ENCODE measurements at regions not wholly inside any gene's neighbourhood (a gene's known extent, or its start where the extent isn't known, plus 50 kb on each side); places are given as distances from the start of the nearest gene placed in this dataset.

- ChIA-PET POLR2A (no interaction called here), CTCF (no interaction called here)
- H3K9me3 Mint-ChIP-seq = no peaks in the 10 kb centered on the region
- no peaks in the 10 kb centered on the region for H3K4me1 Mint-ChIP-seq
- H3K4me3 Mint-ChIP-seq = no peak overlapping the region
- H3K36me3 Mint-ChIP-seq (ENCODE audit: low read depth) = no peaks in the 10 kb centered on the region
- no peak for DNase-seq
- H3K27me3 Mint-ChIP-seq = no peaks in the 10 kb centered on the region
- no peak overlapping the region for H3K27ac Mint-ChIP-seq
Observed at GRCh38 chr12:28827861-28828260, 321.2 kb upstream of the FAR2 start.

DNA sequence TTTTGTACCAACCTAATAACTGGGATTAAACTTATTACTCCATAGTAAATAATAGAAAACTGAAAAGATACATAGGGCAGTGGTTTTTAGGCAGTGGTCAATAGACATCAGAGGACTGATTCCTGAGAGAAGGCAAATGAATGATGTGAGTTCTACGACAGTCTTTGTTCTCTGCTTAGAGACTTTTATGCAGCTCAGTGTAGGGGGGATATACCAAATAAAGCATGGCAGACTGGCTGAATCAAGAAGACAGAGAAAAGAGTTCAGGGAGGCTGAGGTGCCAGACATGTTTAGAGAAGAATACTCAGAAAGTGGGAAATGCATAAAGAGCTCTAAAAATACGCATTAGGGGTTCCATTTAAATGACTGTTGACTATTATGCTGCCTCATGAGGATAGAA, 320.8 kb upstream of the FAR2 start:
- ChIA-PET POLR2A (no interaction called here), CTCF (no interaction called here)
- no peak overlapping the region for H3K4me3 Mint-ChIP-seq
- no peak overlapping the region for H3K27ac Mint-ChIP-seq
- no peaks in the 10 kb centered on the region for H3K27me3 Mint-ChIP-seq
- DNase-seq = no peak
- no peaks in the 10 kb centered on the region for H3K36me3 Mint-ChIP-seq (ENCODE audit: low read depth)
- no peaks in the 10 kb centered on the region for H3K4me1 Mint-ChIP-seq
- no peaks in the 10 kb centered on the region for H3K9me3 Mint-ChIP-seq

DNA sequence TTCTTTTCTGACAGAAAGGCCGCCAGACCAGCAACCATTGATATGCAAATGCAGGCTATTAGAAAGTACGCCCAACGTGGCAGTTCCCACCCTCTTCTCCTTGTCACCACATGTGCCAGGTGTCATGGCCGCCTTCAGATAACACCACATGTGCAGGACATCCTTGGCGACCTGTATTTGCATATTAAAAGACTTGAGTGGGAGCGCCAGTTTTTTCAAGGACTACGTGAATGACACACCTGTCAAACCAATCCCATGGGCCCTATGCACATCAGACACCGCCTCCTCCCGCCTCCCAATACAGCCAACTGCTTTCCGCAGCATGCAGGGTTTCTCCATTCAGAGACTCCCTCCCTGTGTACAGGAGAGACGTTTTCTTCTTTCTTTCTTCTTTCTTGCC, 318.6 kb upstream of the FAR2 start:
- CTCF ChIA-PET = no interaction called here

DNA sequence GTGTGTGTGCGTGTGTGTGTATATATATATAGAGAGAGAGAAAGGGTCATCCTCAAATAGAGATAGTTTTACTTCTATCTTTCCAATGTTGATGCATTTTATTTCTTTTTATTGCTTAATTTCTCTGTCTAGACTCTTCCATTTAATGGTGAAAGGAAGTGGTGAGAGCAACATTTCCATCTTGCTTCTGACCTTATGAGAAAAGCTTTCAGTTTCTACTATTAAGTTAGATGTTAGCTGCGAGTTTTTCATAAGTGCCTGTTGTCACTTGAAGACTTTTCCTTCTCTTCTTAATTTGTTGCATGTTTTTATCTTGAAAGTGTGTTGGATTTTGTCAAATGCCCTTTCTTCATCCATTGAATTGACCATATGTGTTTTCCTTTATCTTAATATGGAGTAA, 304.4 kb upstream of the FAR2 start:
- Mint-ChIP-seq H3K27me3 (no peaks in the 10 kb centered on the region), H3K4me3 (no peak overlapping the region), H3K27ac (no peak overlapping the region), H3K36me3 (ENCODE audit: low read depth) (no peaks in the 10 kb centered on the region), H3K4me1 (no peaks in the 10 kb centered on the region), H3K9me3 (no peaks in the 10 kb centered on the region)
- ChIA-PET CTCF (no interaction called here), POLR2A (no interaction called here)
- no peak for DNase-seq

More for the DNA sequence above, 318.6 kb upstream of the FAR2 start:
- H3K9me3 Mint-ChIP-seq = no peaks in the 10 kb centered on the region
- no peaks in the 10 kb centered on the region for H3K36me3 Mint-ChIP-seq (ENCODE audit: low read depth)
- POLR2A ChIA-PET = no interaction called here
- H3K4me3 Mint-ChIP-seq = no peak overlapping the region
- H3K27ac Mint-ChIP-seq = no peak overlapping the region
- H3K27me3 Mint-ChIP-seq = no peaks in the 10 kb centered on the region
- no peaks in the 10 kb centered on the region for H3K4me1 Mint-ChIP-seq
- no peak for DNase-seq

GRCh38 chr12:28851781-28852180, 297.3 kb upstream of the FAR2 start:
- Mint-ChIP-seq H3K4me1 (no peaks in the 10 kb centered on the region), H3K4me3 (no peak overlapping the region), H3K27ac (no peak overlapping the region), H3K27me3 (no peaks in the 10 kb centered on the region), H3K36me3 (ENCODE audit: low read depth) (no peaks in the 10 kb centered on the region), H3K9me3 (no peaks in the 10 kb centered on the region)
- DNase-seq = no peak
- POLR2A ChIA-PET = no interaction called here
- CTCF ChIA-PET = no interaction called here

DNA sequence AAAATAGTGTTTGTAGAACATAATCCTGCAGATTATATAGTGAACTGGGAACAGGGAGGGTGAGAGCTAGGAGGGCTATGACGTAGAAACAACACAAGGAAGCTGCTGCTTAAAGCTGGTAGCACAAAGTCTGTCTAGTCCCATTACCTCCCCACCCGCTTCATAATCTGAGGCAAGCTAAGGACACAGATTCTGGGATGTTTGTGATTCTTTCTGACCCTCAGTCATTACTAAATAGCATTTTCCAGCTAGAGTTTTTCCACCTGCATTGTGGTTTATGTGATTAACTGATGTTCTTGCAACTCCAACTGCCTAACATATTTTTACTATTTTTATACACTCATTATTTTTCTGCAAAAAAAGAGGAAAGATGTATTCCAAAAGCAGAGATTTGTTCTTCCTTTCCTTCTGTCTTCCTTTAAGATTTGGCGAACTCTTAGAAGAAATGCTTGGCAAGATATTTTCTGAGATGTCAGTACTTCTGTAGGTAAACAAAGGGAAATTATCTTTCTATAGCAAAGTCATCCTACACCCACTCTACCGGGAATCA, 293.2 kb upstream of the FAR2 start:
- DNase-seq = no peak
- no peaks in the 10 kb centered on the region for H3K4me1 Mint-ChIP-seq
- no peak overlapping the region for H3K27ac Mint-ChIP-seq
- ChIA-PET CTCF (no interaction called here), POLR2A (no interaction called here)
- H3K27me3 Mint-ChIP-seq = no peaks in the 10 kb centered on the region
- no peaks in the 10 kb centered on the region for H3K36me3 Mint-ChIP-seq (ENCODE audit: low read depth)
- H3K9me3 Mint-ChIP-seq = no peaks in the 10 kb centered on the region
- no peak overlapping the region for H3K4me3 Mint-ChIP-seq

DNA sequence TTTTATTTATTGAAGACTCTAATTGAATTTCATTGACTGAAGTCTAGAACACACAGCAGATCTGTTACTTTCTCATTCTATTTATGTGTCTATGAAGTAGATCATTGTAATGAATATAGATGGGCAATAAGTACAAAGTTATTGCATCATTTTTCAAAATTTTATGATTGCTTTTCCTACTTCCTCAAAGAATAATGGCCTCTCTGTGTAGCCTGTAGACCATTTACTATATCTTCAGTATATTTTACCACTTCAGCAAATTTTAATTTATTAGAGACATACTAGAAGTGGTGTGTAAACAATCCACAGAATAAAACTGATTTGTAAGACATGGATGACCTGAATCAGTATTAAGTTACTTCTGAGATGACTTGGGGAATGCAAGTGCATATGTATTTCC, 291.7 kb upstream of the FAR2 start:
- ChIA-PET POLR2A (no interaction called here), CTCF (no interaction called here)
- DNase-seq = no peak
- Mint-ChIP-seq H3K9me3 (no peaks in the 10 kb centered on the region), H3K36me3 (ENCODE audit: low read depth) (no peaks in the 10 kb centered on the region), H3K4me3 (no peak overlapping the region), H3K4me1 (no peaks in the 10 kb centered on the region), H3K27me3 (no peaks in the 10 kb centered on the region), H3K27ac (no peak overlapping the region)

DNA sequence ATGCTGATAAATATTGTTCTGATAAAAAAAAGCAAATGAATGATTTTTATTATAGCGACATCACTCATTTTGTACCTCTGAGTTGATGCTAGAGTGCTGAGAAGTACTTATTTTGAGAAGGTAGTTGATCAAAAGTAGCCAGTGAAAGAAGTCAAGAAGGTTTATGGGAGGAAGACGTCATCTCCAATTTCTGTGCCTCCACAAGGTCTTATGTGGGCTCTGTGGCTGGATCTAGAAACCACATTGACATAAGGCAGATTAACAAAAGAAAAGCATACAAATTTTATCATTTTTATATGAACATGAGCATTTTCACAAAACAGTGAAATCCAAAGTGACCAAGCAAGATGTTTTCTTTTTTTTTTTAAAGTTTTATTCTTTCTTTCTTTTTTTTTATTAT, 289.5 kb upstream of the FAR2 start:
- Mint-ChIP-seq H3K36me3 (ENCODE audit: low read depth) (no peaks in the 10 kb centered on the region), H3K27me3 (no peaks in the 10 kb centered on the region), H3K4me1 (no peaks in the 10 kb centered on the region), H3K27ac (no peak overlapping the region), H3K4me3 (no peak overlapping the region), H3K9me3 (no peaks in the 10 kb centered on the region)
- POLR2A ChIA-PET = no interaction called here
- CTCF ChIA-PET = no interaction called here
- DNase-seq = no peak

- Mint-ChIP-seq H3K36me3 (ENCODE audit: low read depth) (no peaks in the 10 kb centered on the region), H3K4me1 (no peaks in the 10 kb centered on the region), H3K27me3 (peaks cover 4% of the 10 kb centered on the region), H3K27ac (no peak overlapping the region), H3K4me3 (no peak overlapping the region), H3K9me3 (no peaks in the 10 kb centered on the region)
- ChIA-PET POLR2A (no interaction called here), CTCF (no interaction called here)
- DNase-seq = no peak
Observed at GRCh38 chr12:28865776-28866175, 283.3 kb upstream of the FAR2 start.

GRCh38 chr12:28866296-28866695, 282.8 kb upstream of the FAR2 start:
- DNase-seq = no peak
- ChIA-PET CTCF (no interaction called here), POLR2A (no interaction called here)
- Mint-ChIP-seq H3K4me1 (no peaks in the 10 kb centered on the region), H3K9me3 (no peaks in the 10 kb centered on the region), H3K27me3 (peaks cover 4% of the 10 kb centered on the region), H3K4me3 (no peak overlapping the region), H3K36me3 (ENCODE audit: low read depth) (no peaks in the 10 kb centered on the region), H3K27ac (no peak overlapping the region)

DNA sequence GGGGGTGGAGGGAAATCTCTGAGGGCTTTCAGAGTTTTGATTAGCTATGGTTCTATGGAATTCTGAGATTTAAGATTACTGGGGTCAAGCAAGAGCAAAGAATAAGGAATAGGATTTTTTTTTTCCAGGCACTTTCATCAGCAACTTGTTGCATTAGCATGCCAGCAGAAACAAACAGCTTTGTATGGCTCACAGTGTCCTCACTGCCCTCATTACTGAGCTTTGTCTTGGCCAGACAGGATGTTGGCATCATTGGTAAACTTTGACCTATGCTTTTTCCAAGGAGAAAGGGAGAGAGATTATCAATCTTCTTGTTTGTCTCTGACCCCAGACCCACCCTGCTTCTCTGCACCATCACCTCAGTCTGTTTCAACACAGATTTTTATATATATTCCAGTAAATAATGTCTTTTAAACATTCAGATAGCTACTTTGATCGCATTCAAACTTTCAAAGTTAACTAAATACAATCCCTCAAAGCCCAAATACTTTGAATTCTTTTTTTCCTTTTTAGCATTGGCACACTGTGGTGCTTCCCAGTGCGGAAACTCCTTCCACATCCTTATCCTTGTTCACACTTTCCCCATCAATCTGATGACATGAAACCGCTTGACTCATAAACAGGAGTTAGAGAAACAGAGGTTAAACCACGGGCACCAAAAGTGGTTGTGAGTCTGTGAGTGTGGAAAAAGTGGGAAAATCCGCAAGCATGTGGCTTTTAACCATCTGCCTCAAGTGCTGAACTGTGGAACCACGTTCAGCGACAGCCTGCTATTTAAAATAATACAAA, 282.2 kb upstream of the FAR2 start:
- no peak overlapping the region for H3K4me3 Mint-ChIP-seq
- peaks cover 4% of the 10 kb centered on the region for H3K27me3 Mint-ChIP-seq
- H3K36me3 Mint-ChIP-seq (ENCODE audit: low read depth) = no peaks in the 10 kb centered on the region
- ChIA-PET CTCF (no interaction called here), POLR2A (no interaction called here)
- no peaks in the 10 kb centered on the region for H3K4me1 Mint-ChIP-seq
- no peak overlapping the region for H3K27ac Mint-ChIP-seq
- no peaks in the 10 kb centered on the region for H3K9me3 Mint-ChIP-seq
- DNase-seq = no peak

- Mint-ChIP-seq H3K36me3 (ENCODE audit: low read depth) (no peaks in the 10 kb centered on the region), H3K9me3 (no peaks in the 10 kb centered on the region), H3K27ac (no peak overlapping the region), H3K4me1 (no peaks in the 10 kb centered on the region), H3K4me3 (no peak overlapping the region), H3K27me3 (peaks cover 4% of the 10 kb centered on the region)
- ChIA-PET POLR2A (no interaction called here), CTCF (no interaction called here)
- no peak for DNase-seq
Observed at GRCh38 chr12:28868414-28868813, 280.7 kb upstream of the FAR2 start.

GRCh38 chr12:28869197-28869596, 279.9 kb upstream of the FAR2 start:
- ChIA-PET CTCF (no interaction called here), POLR2A (no interaction called here)
- no peaks in the 10 kb centered on the region for H3K9me3 Mint-ChIP-seq
- no peak overlapping the region for H3K4me3 Mint-ChIP-seq
- no peak for DNase-seq
- no peaks in the 10 kb centered on the region for H3K4me1 Mint-ChIP-seq
- no peaks in the 10 kb centered on the region for H3K36me3 Mint-ChIP-seq (ENCODE audit: low read depth)
- H3K27ac Mint-ChIP-seq = no peak overlapping the region
- peaks cover 4% of the 10 kb centered on the region for H3K27me3 Mint-ChIP-seq

DNA sequence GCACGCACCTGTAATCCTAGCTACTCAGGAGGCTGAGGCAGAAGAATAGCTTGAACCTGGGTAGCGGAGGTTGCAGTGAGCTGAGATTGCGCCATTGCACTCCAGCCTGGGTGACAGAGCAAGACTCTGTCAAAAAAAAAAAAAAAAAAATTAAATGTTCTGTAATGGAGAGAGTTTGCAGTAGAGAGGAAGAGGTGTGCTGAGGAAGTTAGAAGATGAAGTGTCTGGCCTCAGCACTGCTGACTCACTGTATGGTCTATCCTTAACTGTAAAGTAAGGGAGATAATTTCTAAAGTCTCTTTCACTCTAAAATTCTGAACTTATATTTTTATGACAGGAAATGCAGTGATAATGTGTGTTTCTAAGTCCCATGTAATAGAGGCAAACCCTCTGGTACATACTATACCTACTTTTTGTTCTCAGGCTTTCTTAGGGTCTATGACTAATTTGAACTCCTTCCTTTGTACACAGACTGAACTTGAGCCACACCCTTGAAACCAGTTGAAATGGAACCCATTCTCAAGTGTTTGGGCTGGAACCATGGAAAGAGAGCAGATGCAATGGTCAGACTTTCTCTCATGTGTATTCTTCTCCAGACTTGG, 278.1 kb upstream of the FAR2 start:
- H3K9me3 Mint-ChIP-seq = no peaks in the 10 kb centered on the region
- CTCF ChIA-PET = no interaction called here
- POLR2A ChIA-PET = no interaction called here
- H3K4me1 Mint-ChIP-seq = no peaks in the 10 kb centered on the region
- H3K4me3 Mint-ChIP-seq = no peak overlapping the region
- H3K27ac Mint-ChIP-seq = no peak overlapping the region
- DNase-seq = no peak
- H3K27me3 Mint-ChIP-seq = peaks cover 4% of the 10 kb centered on the region
- H3K36me3 Mint-ChIP-seq (ENCODE audit: low read depth) = no peaks in the 10 kb centered on the region

Measured in activated CD4-positive, alpha-beta memory T cell treated with anti-CD3 and anti-CD28 coated beads, Interleukin-2, amount 10 ng/mL, durations not matched to agents 7 days and 5 days (primary cell).